GM19324 (cell line): ENCODE measurements at regions not wholly inside any gene's neighbourhood (a gene's known extent, or its start where the extent isn't known, plus 50 kb on each side); places are given as distances from the start of the nearest gene placed in this dataset.
"Not testable (repeated sequence)": the region's sequence is repeated elsewhere in the genome, so short reads cannot be mapped to it uniquely, and the experiment has no call there.

Source experiments
- ATAC-seq: cut with Tn5 transposase; IDR thresholded peaks from one replicate; pipeline ENCODE4 v1.9.1; 2021; ENCODE audit warnings: mild to moderate bottlenecking, moderate library complexity; ENCODE audit not compliant: unreplicated experiment, low FRiP score

DNA sequence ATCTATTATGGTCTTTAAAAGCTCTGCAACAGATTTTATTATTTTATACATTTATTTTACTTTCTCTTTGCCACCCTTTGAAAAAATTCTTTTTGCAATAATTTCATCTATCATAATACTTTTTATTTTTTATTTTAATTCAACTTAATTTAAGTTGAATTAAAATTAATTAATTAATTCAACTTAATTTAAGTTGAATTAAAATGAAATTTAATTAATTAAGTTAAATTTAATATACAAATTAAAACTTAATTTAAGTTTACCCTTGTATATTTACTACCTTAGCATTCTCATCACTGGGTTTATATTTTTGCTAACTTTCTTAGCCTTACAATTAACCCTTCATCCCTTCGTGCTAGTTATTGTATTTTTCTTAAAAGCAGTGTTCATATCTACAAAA lies 301.4 kb downstream of the SLITRK5 start:
- no peak for ATAC-seq

- no peak for ATAC-seq
Measured at GRCh38 chr13:87975035-87975434, 303.9 kb downstream of the SLITRK5 start.

DNA sequence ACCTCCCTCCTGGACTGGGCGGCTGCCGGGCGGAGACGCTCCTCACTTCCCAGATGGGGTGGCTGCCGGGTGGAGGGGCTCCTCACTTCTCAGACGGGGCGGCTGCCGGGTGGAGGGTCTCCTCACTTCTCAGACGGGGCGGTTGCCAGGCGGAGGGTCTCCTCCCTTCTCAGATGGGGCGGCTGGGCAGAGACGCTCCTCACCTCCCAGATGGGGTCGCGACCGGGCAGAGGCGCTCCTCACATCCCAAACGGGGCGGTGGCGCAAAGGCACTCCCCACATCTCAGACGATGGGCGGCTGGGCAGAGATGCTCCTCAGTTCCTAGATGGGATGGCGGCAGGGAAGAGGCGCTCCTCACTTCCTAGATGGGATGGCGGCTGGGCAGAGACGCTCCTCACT lies 305.5 kb downstream of the SLITRK5 start:
- not testable (repeated sequence) for ATAC-seq

GRCh38 chr13:87981416-87981815 lies 310.2 kb downstream of the SLITRK5 start:
- ATAC-seq, result no peak

DNA sequence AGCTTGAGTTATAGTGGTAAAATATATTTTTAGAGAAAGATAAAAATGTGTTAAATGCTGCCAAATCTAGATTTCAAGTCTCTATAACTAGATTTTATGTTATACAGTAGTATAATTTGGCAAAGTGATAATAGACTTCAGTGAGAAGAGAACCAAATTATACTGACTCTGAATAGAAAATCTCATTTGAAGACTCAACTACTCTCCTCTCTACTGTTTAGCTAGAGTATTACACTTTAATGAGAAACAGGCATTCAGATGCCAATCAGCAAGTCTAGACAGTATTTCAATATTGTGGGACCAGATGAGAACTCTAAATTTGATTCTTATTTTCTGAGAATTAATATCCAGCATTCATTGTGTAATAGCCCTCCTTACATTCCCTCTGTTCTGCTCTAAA lies 311.2 kb downstream of the SLITRK5 start:
- no peak for ATAC-seq

DNA sequence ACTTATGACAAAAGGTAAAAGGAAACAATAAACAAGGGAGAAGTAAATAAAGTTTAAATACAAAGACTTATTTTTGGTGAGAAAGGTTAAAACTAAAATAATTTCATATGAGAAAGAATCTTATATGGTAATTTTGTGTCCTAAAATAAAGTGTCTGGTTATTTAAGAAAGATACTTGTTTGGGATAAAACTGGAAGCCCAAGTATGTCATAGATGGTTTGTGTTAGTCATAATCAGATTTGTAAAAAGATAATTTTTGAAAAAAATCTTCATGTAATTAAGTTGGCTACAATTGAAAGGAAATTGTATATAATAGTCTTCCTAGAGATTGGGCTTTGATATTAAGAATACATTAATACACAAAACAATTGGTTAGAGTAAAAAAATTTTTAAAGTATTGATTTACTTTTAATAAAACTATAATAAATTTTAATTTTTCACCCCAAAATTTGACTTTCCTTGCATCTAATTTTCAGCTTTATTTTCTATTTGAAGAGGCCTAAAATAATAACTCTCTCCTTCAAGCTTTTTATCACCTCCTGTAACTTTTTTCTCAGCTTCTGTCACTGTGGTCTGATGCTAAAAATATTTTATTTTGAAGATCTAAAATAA lies 315.6 kb downstream of the SLITRK5 start:
- no peak for ATAC-seq

DNA sequence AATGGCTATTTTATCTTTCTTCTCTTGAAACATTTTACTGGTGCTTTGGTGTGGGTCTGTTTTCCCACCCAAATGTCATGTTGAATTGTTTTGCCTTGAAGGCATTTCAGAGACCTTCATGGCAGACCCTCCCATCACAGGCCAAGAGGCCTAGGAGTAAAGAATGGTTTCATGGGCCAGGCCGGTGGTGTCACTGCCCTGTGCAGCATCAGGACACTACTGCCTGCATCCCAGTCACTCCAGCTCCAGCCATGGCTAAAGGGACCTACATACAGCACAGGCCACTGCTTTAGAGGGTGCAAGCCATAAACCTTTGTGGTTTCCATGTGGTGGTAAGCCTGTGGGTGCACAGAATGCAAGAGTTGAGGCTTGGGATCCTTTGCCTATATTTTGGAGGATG lies 326.9 kb downstream of the SLITRK5 start:
- ATAC-seq, result no peak

DNA sequence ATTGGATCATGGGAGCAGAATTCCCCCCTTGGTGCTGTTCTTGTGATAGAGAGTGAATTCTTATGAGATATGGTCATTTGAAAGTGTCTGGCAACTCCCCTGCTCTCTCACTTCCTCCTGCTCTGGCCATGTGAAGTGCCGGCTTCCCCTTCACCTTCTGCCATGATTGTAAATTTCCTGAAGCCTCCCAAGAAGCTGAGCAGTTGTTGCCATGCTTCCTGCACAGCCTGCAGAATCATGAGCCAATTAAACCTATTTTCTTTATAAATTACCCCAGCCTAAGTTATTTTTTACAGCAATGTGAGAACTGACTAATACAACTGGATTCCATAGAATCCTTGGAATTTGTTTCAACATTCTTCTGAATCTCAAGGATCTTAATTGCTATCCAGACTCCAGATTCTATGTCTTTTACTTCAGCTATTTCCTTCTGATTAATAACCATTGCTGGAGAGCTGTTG lies 328.1 kb downstream of the SLITRK5 start:
- no peak for ATAC-seq

DNA sequence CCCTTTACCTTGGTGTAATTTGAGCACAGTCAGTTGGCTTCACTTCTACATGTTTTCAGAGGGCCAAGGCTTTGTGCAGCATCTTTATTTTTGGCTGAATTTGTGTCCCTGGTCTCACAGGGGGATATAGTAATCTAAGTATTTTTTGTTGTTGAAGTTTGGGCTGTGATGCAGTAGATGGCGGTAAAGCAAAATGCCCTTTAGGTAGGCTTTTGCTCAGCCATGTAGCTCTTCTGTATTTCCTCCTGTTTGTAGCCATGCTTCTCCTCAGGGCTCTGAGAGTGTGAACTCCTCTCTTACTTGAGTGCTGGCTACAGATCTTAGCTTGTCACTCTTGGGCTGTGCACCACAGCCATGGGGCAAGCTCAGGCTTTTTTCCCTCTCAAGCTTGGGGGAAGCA lies 328.6 kb downstream of the SLITRK5 start:
- ATAC-seq, result no peak

GRCh38 chr13:88000239-88000638 lies 329.1 kb downstream of the SLITRK5 start:
- no peak for ATAC-seq

- no peak for ATAC-seq
Measured at GRCh38 chr13:88000787-88001186, 329.6 kb downstream of the SLITRK5 start.

DNA sequence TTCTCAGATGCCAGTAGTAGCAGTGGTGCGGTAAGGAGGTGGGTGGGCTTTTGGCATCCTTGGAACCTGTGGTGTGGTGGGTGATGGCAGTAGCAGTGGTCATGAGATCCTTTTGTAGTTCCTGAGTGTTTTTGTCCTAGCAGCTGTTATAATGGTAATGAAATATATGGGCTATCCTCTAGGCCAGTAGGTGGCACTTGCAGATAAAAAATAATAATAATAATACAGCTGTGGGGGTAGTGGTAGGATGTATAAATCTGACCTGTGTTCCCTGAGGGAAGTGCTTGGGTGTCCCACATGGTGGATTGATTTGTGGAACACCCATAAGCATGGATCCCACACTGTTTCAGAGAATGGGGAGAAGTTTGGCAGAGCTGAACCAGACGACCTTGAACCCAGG lies 334.0 kb downstream of the SLITRK5 start:
- ATAC-seq, result no peak

DNA sequence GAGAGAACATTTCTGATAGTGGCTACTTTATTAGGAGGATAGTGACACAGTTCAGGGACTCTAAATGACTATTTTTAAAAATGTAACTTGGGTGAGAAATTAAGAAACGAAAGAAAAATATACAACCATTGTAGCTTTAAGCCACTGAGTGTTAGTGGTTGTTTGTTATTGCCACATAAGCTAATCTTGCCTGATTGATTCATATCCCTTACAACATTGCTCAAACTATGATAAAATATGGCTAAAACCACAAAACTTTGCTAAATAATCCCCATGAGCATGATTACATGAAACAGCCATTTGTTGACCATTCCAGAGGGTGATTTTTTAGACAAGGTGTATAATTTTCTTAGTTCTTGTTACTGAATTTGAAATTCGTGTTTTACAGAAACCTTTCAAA lies 343.4 kb downstream of the SLITRK5 start:
- ATAC-seq, result no peak

DNA sequence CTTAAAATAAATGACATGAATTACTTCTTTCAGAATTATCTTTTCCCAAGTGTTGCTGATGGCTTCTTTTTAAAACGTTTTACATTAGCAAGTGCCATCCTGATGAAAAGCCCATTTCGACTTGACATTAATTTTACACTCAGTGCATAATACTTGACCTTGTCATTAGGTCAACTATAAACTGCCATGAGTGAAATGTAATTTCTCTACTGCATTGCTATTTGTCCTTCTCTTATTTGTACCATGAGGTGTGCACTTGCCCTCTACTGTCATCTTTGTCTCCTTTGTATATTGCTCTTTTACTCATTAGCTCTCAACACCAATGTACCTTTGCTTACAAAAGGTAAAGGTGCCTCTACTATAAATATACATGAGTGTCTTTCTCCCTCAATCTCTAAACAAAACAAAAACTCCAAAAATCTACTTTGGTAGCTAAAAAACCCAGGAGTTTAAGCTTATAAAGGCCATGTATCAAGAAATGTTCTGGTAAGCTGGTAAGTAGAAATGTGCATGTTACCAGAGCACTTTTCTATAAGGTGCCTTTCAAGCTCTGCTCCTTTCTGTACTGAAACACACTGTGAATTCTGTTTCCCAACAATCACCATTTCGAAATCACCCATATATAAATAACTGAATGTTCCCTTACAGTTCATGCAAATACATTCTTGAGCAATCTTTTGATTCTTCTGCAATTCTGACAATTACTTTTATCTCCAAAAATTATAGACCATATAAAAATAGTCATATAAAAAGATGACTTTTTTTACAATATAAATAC lies 351.4 kb downstream of the SLITRK5 start:
- no peak for ATAC-seq

- ATAC-seq, result no peak
Measured at GRCh38 chr13:88026241-88026640, 355.1 kb downstream of the SLITRK5 start.

GRCh38 chr13:88031980-88032559 lies 360.9 kb downstream of the SLITRK5 start:
- ATAC-seq, result no peak

DNA sequence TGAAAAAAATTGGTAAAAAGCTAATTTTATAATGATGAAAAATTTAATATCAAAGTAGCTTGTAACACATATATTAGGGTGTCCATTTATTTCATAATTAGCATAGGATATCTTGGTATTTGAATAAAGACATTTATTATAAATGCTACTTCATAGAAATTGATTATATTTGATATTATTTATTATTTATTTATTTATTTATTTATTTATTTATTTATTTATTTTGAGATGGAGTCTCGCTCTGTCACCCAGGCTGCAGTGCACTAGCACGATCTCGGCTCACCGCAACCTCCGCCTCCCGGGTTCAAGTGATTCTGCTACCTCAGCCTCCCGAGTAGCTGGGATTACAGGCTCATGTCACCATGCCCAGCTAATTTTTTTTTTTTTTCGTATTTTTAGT lies 365.0 kb downstream of the SLITRK5 start:
- not testable (repeated sequence) for ATAC-seq

DNA sequence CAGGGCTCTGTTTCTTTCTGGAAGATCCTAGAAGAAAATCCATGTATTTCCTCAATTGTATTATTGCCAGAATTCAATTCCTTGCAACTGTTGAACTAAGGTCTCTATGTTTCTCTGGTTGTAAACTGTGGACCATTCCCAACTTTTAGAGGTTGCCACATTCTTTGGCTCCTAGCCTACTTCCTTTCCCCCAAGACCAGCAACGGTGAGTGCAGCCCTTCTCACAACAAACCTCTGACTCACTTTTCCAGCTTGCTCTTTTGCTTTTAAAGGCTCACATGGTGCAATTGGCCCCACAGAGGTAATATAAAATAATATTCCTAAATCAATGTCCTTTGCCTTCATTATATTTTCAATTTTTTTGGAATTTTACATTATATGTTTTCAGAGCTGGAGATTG lies 371.3 kb downstream of the SLITRK5 start:
- no peak for ATAC-seq

DNA sequence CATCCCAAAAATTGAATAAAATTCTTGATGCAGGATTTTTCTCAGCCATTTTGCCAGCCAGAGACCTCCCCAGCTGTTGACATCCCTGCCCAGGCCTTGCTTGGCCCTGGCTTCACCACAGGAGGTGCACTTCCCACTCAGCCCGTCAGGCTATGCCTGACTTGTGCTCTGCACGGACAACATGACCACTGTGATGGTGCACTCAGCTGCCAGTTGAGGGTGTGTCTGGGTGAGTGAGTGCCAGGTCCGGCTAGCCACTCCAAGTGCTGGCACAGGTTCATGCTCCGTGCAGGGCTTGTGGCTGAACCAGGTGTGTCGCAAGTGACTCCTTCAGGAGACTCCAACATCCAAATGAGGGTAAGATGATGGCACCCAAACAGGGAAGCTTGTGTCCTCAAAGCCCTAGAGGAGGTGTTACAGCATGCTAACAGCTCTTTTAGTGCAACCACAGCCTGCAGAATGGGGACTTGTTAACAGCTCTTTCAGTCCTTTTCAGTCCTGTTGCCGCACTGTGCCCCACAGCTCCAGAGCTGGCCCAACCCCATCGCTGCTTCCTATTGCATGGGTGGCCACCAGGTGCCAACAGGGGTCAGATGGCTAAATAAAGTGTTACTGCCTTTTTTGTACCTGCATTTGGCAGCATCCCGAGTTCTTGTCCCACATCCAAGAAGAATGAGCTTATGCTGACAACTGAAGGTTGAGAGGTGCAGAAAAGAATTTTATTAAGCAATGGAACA lies 380.7 kb downstream of the SLITRK5 start:
- no peak for ATAC-seq

DNA sequence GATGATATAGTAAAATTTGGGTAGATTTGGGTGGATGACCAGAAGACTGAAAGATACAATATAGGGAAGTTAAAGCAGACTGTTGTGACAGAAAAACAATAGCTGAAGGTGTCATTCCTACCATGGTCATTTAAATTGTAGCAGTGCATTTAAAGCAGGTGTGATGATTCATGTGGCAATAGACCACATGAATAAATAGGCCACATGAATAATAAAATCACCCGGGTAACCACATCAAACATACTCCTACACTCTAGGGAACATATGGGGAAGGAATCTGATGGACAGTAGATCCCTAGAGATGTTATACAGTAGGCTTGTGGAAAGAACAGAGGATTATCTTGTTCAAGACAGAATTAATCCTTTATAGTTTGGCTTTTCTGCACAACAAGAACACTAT lies 392.6 kb downstream of the SLITRK5 start:
- ATAC-seq, result no peak

DNA sequence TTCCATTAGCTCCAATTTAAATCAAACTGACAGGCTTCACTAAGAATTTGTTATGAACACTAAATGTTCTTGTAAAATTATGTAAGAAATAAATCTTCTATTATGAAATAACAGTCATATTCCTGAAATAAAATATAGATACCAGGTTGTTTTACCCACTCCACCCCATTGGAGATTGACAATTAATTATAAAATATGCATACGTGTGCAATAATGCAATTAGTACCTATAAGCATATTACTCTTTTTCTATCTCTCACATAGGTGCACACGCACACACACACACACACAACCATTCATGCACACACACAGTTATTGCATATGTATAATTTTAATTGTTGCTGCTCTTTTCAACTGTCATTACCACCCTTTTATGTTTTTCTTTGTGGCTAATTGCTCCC lies 395.7 kb downstream of the SLITRK5 start:
- ATAC-seq, result no peak
